GM23338 (cell line): ENCODE measurements at regions not wholly inside any gene's neighbourhood (a gene's known extent, or its start where the extent isn't known, plus 50 kb on each side); places are given as distances from the start of the nearest gene placed in this dataset.

Experiments used
- ATAC-seq: fragments of 200-7000 bp; cut with Tn5 transposase; 3 replicates; pipeline ENCODE4 v1.9.1; 2020
- DNase-seq: peaks from one replicate; pipeline ENCODE4 v3.0.0-alpha.2; 2015; ENCODE audit warnings: low spot score
- H2AFZ ChIP-seq: fragments of 200-600 bp; sonication (generic); 2 replicates; pipeline ENCODE4 v1.8.0; 2016; ENCODE audit warnings: antibody characterized with exemption, mild to moderate bottlenecking, moderate library complexity
- H3F3A ChIP-seq: fragments of 200-600 bp; sonication (generic); replicated peaks from 2 replicates; pipeline ENCODE4 v1.8.0; 2017; ENCODE audit warnings: antibody characterized with exemption, mixed run types, low read depth
- H3K27ac ChIP-seq: fragments of 200-600 bp; sonication (generic); 2 replicates; pipeline ENCODE4 v1.6.1; 2016; ENCODE audit warnings: low read depth
- H3K27me3 ChIP-seq: fragments of 200-600 bp; sonication (generic); 2 replicates; pipeline ENCODE4 v1.8.0; 2016; ENCODE audit warnings: mild to moderate bottlenecking, mixed run types, moderate library complexity; ENCODE audit not compliant: insufficient read depth
- H3K36me3 ChIP-seq: fragments of 200-600 bp; sonication (generic); 2 replicates; pipeline ENCODE4 v1.8.0; 2016; ENCODE audit warnings: mild to moderate bottlenecking; ENCODE audit not compliant: insufficient read depth
- H3K4me1 ChIP-seq: fragments of 200-600 bp; sonication (generic); 2 replicates; pipeline ENCODE4 v1.8.0; 2016; ENCODE audit warnings: mild to moderate bottlenecking, moderate library complexity; ENCODE audit not compliant: insufficient read depth
- H3K4me2 ChIP-seq: fragments of 200-600 bp; sonication (generic); 2 replicates; pipeline ENCODE4 v1.7.1; 2017; ENCODE audit warnings: mixed run types
- H3K4me3 ChIP-seq: fragments of 200-600 bp; sonication (generic); 2 replicates; pipeline ENCODE4 v1.6.1; 2016; ENCODE audit warnings: mixed run types
- H3K79me2 ChIP-seq: fragments of 200-600 bp; sonication (generic); replicated peaks from 2 replicates; pipeline ENCODE4 v1.8.0; 2017; ENCODE audit warnings: mild to moderate bottlenecking; ENCODE audit not compliant: insufficient read depth
- H3K9me2 ChIP-seq: fragments of 200-600 bp; sonication (generic); 2 replicates; pipeline ENCODE4 v1.8.0; 2017; ENCODE audit not compliant: insufficient read depth
- H4K20me1 ChIP-seq: fragments of 200-600 bp; sonication (generic); replicated peaks from 2 replicates; pipeline ENCODE4 v1.8.0; 2017; ENCODE audit warnings: mild to moderate bottlenecking; ENCODE audit not compliant: insufficient read depth
- H3K27ac Mint-ChIP-seq: 2 replicates; pipeline ENCODE4 v1.8.0; 2020; ENCODE audit warnings: inconsistent platforms, mild to moderate bottlenecking, moderate library complexity, mixed read lengths
- H3K27me3 Mint-ChIP-seq: 3 replicates; pipeline ENCODE4 v1.8.0; 2022; ENCODE audit warnings: low read depth, mild to moderate bottlenecking, moderate library complexity, mixed read lengths, inconsistent platforms; ENCODE audit not compliant: insufficient read depth, poor library complexity
- H3K36me3 Mint-ChIP-seq: 3 replicates; pipeline ENCODE4 v1.8.0; 2021; ENCODE audit warnings: low read depth, mild to moderate bottlenecking, inconsistent platforms, moderate library complexity, mixed read lengths
- H3K4me1 Mint-ChIP-seq: 3 replicates; pipeline ENCODE4 v1.8.0; 2020; ENCODE audit warnings: mild to moderate bottlenecking, inconsistent platforms, mixed read lengths
- H3K4me3 Mint-ChIP-seq: 3 replicates; pipeline ENCODE4 v1.8.0; 2021; ENCODE audit warnings: moderate library complexity, mild to moderate bottlenecking, inconsistent platforms, mixed read lengths
- H3K9me3 Mint-ChIP-seq: 3 replicates; pipeline ENCODE4 v1.8.0; 2020; ENCODE audit warnings: moderate library complexity, mild to moderate bottlenecking, inconsistent platforms, mixed read lengths
- NANOG ChIP-seq: IDR thresholded peaks from 2 replicates; pipeline ENCODE4 v1.6.1; 2016; ENCODE audit warnings: antibody characterized with exemption, borderline replicate concordance
- POLR2AphosphoS5 ChIP-seq: IDR thresholded peaks from 2 replicates; pipeline ENCODE4 v1.6.1; 2016; ENCODE audit warnings: antibody characterized with exemption, low read depth
- REST ChIP-seq: IDR thresholded peaks from one replicate; pipeline ENCODE4 v1.6.1; 2018; ENCODE audit warnings: antibody characterized with exemption; ENCODE audit not compliant: unreplicated experiment
- ZNF462 ChIP-seq: fragments of 250-450 bp; sonication (Bioruptor Pico); IDR thresholded peaks from 2 replicates; pipeline ENCODE4 v1.5.0; 2020; ENCODE audit warnings: mild to moderate bottlenecking, moderate library complexity

- Histone ChIP-seq H2AFZ (peak overlapping the region; percentile 95), H3F3A (peaks cover 8% of the 10 kb centered on the region; the same call in 1 of the 2 replicates), H3K27me3 (peaks cover 46% of the 10 kb centered on the region), H3K4me3 (peak overlapping the region; percentile 87), H3K27ac (no peak overlapping the region), H4K20me1 (no peaks in the 10 kb centered on the region), H3K36me3 (no peaks in the 10 kb centered on the region), H3K9me2 (no peaks in the 10 kb centered on the region), H3K4me2 (peak overlapping the region; percentile 99), H3K79me2 (no peaks in the 10 kb centered on the region), H3K4me1 (peaks cover 30% of the 10 kb centered on the region)
- Mint-ChIP-seq H3K9me3 (no peaks in the 10 kb centered on the region), H3K27ac (no peak overlapping the region), H3K36me3 (no peaks in the 10 kb centered on the region; the same call in 2 of the 3 replicates), H3K4me1 (peaks cover 49% of the 10 kb centered on the region), H3K27me3 (peaks cover 61% of the 10 kb centered on the region), H3K4me3 (peak overlapping the region; percentile 83)
- peak; percentile 53 for ATAC-seq
- DNase-seq, result peak; percentile 97
- no peak for TF ChIP-seq POLR2AphosphoS5
- no peak for TF ChIP-seq ZNF462
- TF ChIP-seq NANOG, result no peak
- TF ChIP-seq REST, result no peak
Observed at GRCh38 chr9:129495620-129496472, 125.1 kb downstream of the C9orf50 start.
